ENCODE measurements at regions not wholly inside any gene's neighbourhood (a gene's known extent, or its start where the extent isn't known, plus 50 kb on each side); places are given as distances from the start of the nearest gene placed in this dataset.
"Not testable (repeated sequence)": the region's sequence is repeated elsewhere in the genome, so short reads cannot be mapped to it uniquely, and the experiment has no call there.

DNA sequence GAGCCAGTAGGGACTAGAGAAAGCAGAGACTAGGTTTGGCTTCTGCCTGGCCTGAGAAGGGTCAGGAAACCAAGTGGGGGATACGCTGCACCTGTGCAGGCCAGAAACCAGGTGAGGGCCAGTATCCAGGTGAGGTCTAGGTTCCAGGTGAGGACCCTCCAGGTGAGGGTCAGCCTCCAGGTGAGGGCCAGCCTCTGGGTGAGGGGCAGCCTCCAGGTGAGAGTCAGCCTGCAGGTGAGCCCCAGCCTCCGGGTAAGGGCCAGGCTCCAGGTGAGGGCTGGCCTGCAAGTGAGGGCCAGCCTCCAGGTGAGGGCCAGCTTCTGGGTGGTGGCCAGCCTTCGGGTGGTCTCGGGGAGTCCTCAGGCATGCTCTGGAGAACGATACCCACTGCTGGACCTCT, 238.8 kb downstream of the USP46 start:
- no peak overlapping the region for H3K4me3 ChIP-seq (ENCODE audit: low read depth, low read length)
- no peak for TF ChIP-seq CTCF (IDR thresholded peaks at IDR 0.05; ENCODE audit: borderline replicate concordance, insufficient read depth, low read depth, low read length)

DNA sequence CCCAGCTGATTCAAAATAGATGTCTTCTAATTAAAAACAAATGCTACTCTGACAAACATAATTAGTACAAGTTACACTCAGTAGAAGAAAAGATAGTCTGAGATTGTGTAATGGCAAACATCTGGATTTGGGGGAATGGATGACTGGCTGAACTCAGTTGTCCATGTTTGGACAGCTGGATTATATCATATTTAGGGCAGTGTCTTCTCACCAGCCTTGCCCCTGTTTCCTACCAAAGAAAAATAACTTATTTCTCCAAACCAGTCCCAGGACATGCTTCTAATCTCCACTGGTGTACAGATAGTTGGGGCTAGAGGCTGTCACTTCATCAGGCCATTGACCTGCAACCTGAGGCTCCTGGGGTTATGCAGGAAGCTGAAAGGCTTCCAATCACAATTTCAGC, 237.3 kb downstream of the USP46 start:
- H3K4me3 ChIP-seq (ENCODE audit: low read depth, low read length): no peak overlapping the region
- no peak for TF ChIP-seq CTCF (IDR thresholded peaks at IDR 0.05; ENCODE audit: borderline replicate concordance, insufficient read depth, low read depth, low read length)

GRCh38 chr4:52423967-52424366, 235.1 kb downstream of the USP46 start:
- no peak for TF ChIP-seq CTCF (IDR thresholded peaks at IDR 0.05; ENCODE audit: borderline replicate concordance, insufficient read depth, low read depth, low read length)
- H3K4me3 ChIP-seq (ENCODE audit: low read depth, low read length): no peak overlapping the region

DNA sequence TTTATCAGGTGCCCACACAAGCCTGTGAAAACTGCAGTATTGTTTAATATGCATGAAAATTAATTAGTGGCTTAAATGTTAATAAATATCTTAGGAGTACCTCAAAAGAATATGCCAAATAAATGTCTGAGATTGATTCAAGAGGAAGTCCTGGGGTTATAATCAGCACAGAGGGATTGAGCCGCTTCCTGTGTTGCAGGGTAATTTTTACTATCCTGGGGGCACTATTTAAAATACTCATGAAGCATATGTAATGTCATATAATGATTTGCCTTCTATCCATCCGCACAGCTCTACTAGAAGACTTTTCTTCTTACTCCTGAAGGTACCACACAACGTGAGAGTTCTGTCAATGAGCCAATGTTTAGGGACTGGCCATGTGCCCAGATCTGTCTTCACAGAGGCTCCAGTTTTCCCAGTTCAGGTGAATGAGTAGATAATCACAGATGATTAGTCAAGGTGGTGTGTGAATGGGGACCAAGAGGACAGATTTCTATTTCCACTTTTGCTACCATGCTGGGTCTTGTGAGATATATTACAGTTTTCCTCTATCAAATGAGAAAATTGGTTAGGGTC, 233.3 kb downstream of the USP46 start:
- H3K4me3 ChIP-seq (ENCODE audit: low read depth, low read length): no peak overlapping the region
- TF ChIP-seq CTCF (IDR thresholded peaks at IDR 0.05; ENCODE audit: borderline replicate concordance, insufficient read depth, low read depth, low read length): no peak

- TF ChIP-seq CTCF (IDR thresholded peaks at IDR 0.05; ENCODE audit: borderline replicate concordance, insufficient read depth, low read depth, low read length): no peak
- no peak overlapping the region for H3K4me3 ChIP-seq (ENCODE audit: low read depth, low read length)
These were observed 227.7 kb downstream of the USP46 start for GRCh38 chr4:52431410-52431809.

DNA sequence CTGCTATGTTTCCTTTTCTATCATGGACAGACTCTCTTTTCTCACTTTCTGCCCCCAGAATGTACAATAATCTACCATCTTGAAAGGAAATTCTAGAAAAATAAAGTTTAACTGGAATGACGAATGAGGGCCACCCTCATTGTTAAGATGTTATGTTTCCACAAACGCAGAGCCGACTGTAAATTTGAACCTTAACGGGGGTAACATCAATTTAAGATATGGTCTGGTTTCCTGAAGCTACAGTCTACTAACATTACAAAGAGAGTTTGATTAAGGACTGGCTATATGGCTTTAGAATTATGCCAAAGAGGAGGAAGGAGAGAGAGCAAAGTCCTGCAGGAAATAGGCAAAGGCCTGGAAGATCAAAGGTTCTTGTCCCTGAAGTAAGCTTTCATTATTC, 227.2 kb downstream of the USP46 start:
- no peak for TF ChIP-seq CTCF (IDR thresholded peaks at IDR 0.05; ENCODE audit: borderline replicate concordance, insufficient read depth, low read depth, low read length)
- no peak overlapping the region for H3K4me3 ChIP-seq (ENCODE audit: low read depth, low read length)

- H3K4me3 ChIP-seq (ENCODE audit: low read depth, low read length): not testable (repeated sequence)
These were observed 216.6 kb downstream of the USP46 start for GRCh38 chr4:52442524-52442923.

- no peak for TF ChIP-seq CTCF (IDR thresholded peaks at IDR 0.05; ENCODE audit: borderline replicate concordance, insufficient read depth, low read depth, low read length)
- no peak overlapping the region for H3K4me3 ChIP-seq (ENCODE audit: low read depth, low read length)
These were observed 186.7 kb downstream of the USP46 start for GRCh38 chr4:52472444-52472843.

Measured in GM12875 (cell line).